Kidney (tissue), 13 donors: ENCODE measurements at regions not wholly inside any gene's neighbourhood (a gene's known extent, or its start where the extent isn't known, plus 50 kb on each side); places are given as distances from the start of the nearest gene placed in this dataset.

Experiments
- DNase-seq, 5 donors: peaks; one replicate each; pipeline ENCODE4 v3.0.0-alpha.2; 2013 to 2020
- FAIRE-seq: peaks from 2 replicates; lab custom pipeline; 2012; peaks lifted over from hg19 to GRCh38; lab: Jason Lieb, UNC
- H3K27ac ChIP-seq, 2 donors: one replicate each; pipeline ENCODE4 v1.7.0; 2013; ENCODE audit warnings: low read depth in 2 of 2, low read length in 2 of 2, inconsistent platforms in 1 of 2
- H3K27me3 ChIP-seq: one replicate; pipeline ENCODE4 v1.7.1; 2013; ENCODE audit warnings: low read length, inconsistent platforms; ENCODE audit not compliant: control insufficient read depth, insufficient read depth
- H3K36me3 ChIP-seq, 3 donors: one replicate each; pipeline versions ENCODE4 v1.7.0 to v1.7.1; 2013; ENCODE audit warnings: low read length in 3 of 3, control low read depth in 1 of 3, inconsistent platforms in 1 of 3; ENCODE audit not compliant: insufficient read depth in 3 of 3, control insufficient read depth in 2 of 3
- H3K4me1 ChIP-seq, 3 donors: one replicate each; pipeline versions ENCODE4 v1.7.0 to v1.7.1; 2013; ENCODE audit warnings: low read length in 3 of 3, inconsistent platforms in 1 of 3, low read depth in 1 of 3; ENCODE audit not compliant: control insufficient read depth in 2 of 3, insufficient read depth in 2 of 3
- H3K4me3 ChIP-seq, 3 donors: one replicate each; pipeline versions ENCODE4 v1.7.0 to v1.8.1; 2013; ENCODE audit warnings: low read length in 3 of 3, control low read depth in 1 of 3, inconsistent platforms in 1 of 3
- H3K9ac ChIP-seq, 3 donors: one replicate each; pipeline versions ENCODE4 v1.7.0 to v1.7.1; 2013; ENCODE audit warnings: low read length in 3 of 3, control low read depth in 1 of 3, inconsistent platforms in 1 of 3
- H3K9me3 ChIP-seq, 3 donors: one replicate each; pipeline versions ENCODE4 v1.7.0 to v1.7.1; 2013; ENCODE audit warnings: low read length in 3 of 3, control low read depth in 1 of 3, inconsistent platforms in 1 of 3; ENCODE audit not compliant: control insufficient read depth in 2 of 3, insufficient read depth in 1 of 3
- CTCF ChIP-seq: IDR thresholded peaks from 3 replicates; pipeline ENCODE4 v1.5.1; 2012; ENCODE audit warnings: mild to moderate bottlenecking, moderate library complexity, borderline replicate concordance; ENCODE audit not compliant: insufficient read depth; ENCODE audit errors: extremely low read depth
- intact Hi-C: fragments of 100-400 bp; cut with DNase I; formaldehyde crosslinking; loops from one replicate; pipeline ENCODE4 v1.11.1; 2022
- donor health status: control.
- donor health status: control.
- donor health status: control.
- donor health status: control.
- donor health status: control.
- donor health status: DM: yes; HTN: yes; CAD: no.
- donor health status: Normal renal cell carcinoma (clear cell type).

GRCh38 chr5:174800435-174800834 lies 76.1 kb downstream of the MSX2 start:
- TF ChIP-seq CTCF: no peak

GRCh38 chr5:174799121-174799520 lies 74.7 kb downstream of the MSX2 start:
- H3K4me3 ChIP-seq: no peak overlapping the region
- H3K27me3 ChIP-seq: no peaks in the 10 kb centered on the region
- H3K9me3 ChIP-seq: peaks cover 0 to 3% (median 0%) of the 10 kb centered on the region in 3 donors
- H3K4me1 ChIP-seq: no peaks in the 10 kb centered on the region
- H3K27ac ChIP-seq: no peak overlapping the region
- DNase-seq (peak in 1 of 5 donors; percentile 34), FAIRE-seq (no peak)
- intact Hi-C loops: no loop called here
- TF ChIP-seq CTCF: no peak
- no peaks in the 10 kb centered on the region for H3K36me3 ChIP-seq
- no peak overlapping the region for H3K9ac ChIP-seq

More at GRCh38 chr5:174800435-174800834, 76.1 kb downstream of the MSX2 start:
- H3K9ac ChIP-seq: no peak overlapping the region
- H3K36me3 ChIP-seq: no peaks in the 10 kb centered on the region
- peaks cover 0 to 5% (median 3%) of the 10 kb centered on the region in 3 donors for H3K9me3 ChIP-seq
- H3K27ac ChIP-seq: no peak overlapping the region
- H3K4me3 ChIP-seq: no peak overlapping the region
- FAIRE-seq (no peak), DNase-seq (no peak)
- H3K27me3 ChIP-seq: no peaks in the 10 kb centered on the region
- H3K4me1 ChIP-seq: no peaks in the 10 kb centered on the region
- intact Hi-C loops: no loop called here

GRCh38 chr5:174798551-174798951 lies 74.2 kb downstream of the MSX2 start:
- TF ChIP-seq CTCF: no peak
- H3K4me3 ChIP-seq: no peak overlapping the region
- DNase-seq (no peak), FAIRE-seq (no peak)
- H3K9me3 ChIP-seq: peaks cover 0 to 3% (median 0%) of the 10 kb centered on the region in 3 donors
- H3K9ac ChIP-seq: no peak overlapping the region
- no peaks in the 10 kb centered on the region for H3K27me3 ChIP-seq
- no peak overlapping the region for H3K27ac ChIP-seq
- intact Hi-C loops: no loop called here
- no peaks in the 10 kb centered on the region for H3K36me3 ChIP-seq
- H3K4me1 ChIP-seq: no peaks in the 10 kb centered on the region

GRCh38 chr5:174796711-174797192 lies 72.4 kb downstream of the MSX2 start:
- no peak for TF ChIP-seq CTCF
- Histone ChIP-seq H3K9me3 (peaks cover 0 to 3% (median 0%) of the 10 kb centered on the region in 3 donors), H3K36me3 (no peaks in the 10 kb centered on the region), H3K4me1 (no peaks in the 10 kb centered on the region), H3K4me3 (no peak overlapping the region), H3K9ac (no peak overlapping the region), H3K27ac (no peak overlapping the region), H3K27me3 (peaks cover 3% of the 10 kb centered on the region)
- intact Hi-C loops: no loop called here
- FAIRE-seq (no peak), DNase-seq (no peak)
